Endothelial cell of umbilical vein (primary cell): ENCODE measurements at regions not wholly inside any gene's neighbourhood (a gene's known extent, or its start where the extent isn't known, plus 50 kb on each side); places are given as distances from the start of the nearest gene placed in this dataset.

Experiments used
- BruUV-seq: library from RNA; stranded (reverse); fragments of 400-500 nt; replicated peaks from 2 replicates; lab custom pipeline; 2021; lab: Mats Ljungman, UMichigan
- CTCF ChIA-PET: fragments of 300-600, 350-600 bp; sonication (Branson Sonifier 250); formaldehyde crosslinking; loops from one replicate; lab custom pipeline; 2021; ENCODE audit warnings: antibody characterized with exemption, inconsistent platforms; lab: Charles Lee
- POLR2A ChIA-PET: fragments of 300-600, 350-600 bp; sonication (Branson Sonifier 250); formaldehyde crosslinking; loops from one replicate; lab custom pipeline; 2021; ENCODE audit warnings: antibody characterized with exemption, inconsistent platforms; lab: Charles Lee
- DNase-seq: peaks from one replicate; pipeline ENCODE4 v3.0.0-alpha.2; 2011; ENCODE audit warnings: low read depth, low spot score
- FAIRE-seq: peaks from 2 replicates; lab custom pipeline; 2011; peaks lifted over from hg19 to GRCh38; lab: Jason Lieb, UNC
- H2AFZ ChIP-seq: 2 replicates; pipeline ENCODE4 v1.6.0; 2012; ENCODE audit warnings: low read depth, low read length, control low read depth, inconsistent platforms
- H3K27ac ChIP-seq: 2 replicates; pipeline ENCODE4 v1.5.1; 2011; ENCODE audit warnings: low read depth, mild to moderate bottlenecking, control low read depth, low read length, moderate library complexity; ENCODE audit not compliant: insufficient read depth
- H3K27me3 ChIP-seq, 2 experiments: 2 replicates each; pipeline versions ENCODE4 v1.6.0 to v1.6.1; 2011; ENCODE audit warnings: low read length in 2 of 2, mixed read lengths in 1 of 2; ENCODE audit not compliant: control insufficient read depth in 2 of 2, insufficient read depth in 2 of 2
- H3K36me3 ChIP-seq, 2 experiments: 2 replicates in 1 of 2; 3 replicates in 1 of 2; pipeline ENCODE4 v1.5.1; 2011; ENCODE audit warnings: low read length in 2 of 2, mild to moderate bottlenecking in 1 of 2, moderate library complexity in 1 of 2; ENCODE audit not compliant: control insufficient read depth in 2 of 2, insufficient read depth in 2 of 2; ENCODE audit errors: extremely low read depth in 1 of 2
- H3K4me1 ChIP-seq: 3 replicates; pipeline ENCODE4 v1.5.1; 2011; ENCODE audit warnings: mild to moderate bottlenecking, low read length; ENCODE audit not compliant: control insufficient read depth, insufficient read depth; ENCODE audit errors: extremely low read depth
- H3K4me2 ChIP-seq: 2 replicates; pipeline ENCODE4 v1.6.1; 2011; ENCODE audit warnings: low read length, control low read depth, mixed read lengths; ENCODE audit not compliant: insufficient read depth
- H3K4me3 ChIP-seq, 3 experiments: fragments of 200-600 bp in 1 of 3; sonication (generic), shearing (Covaris generic) in 1 of 3; replicated peaks in 1 of 3; 2 replicates each; pipeline ENCODE4 v1.5.1; 2011 to 2016; ENCODE audit warnings: control low read depth in 3 of 3, low read length in 3 of 3, mild to moderate bottlenecking in 2 of 3, inconsistent platforms in 1 of 3, low read depth in 1 of 3, moderate library complexity in 1 of 3; ENCODE audit not compliant: insufficient read depth in 1 of 3
- H3K79me2 ChIP-seq: 2 replicates; pipeline ENCODE4 v1.6.0; 2012; ENCODE audit warnings: low read length, inconsistent platforms; ENCODE audit not compliant: control insufficient read depth, insufficient read depth
- H3K9ac ChIP-seq: replicated peaks from 2 replicates; pipeline ENCODE3; 2011; ENCODE audit warnings: low read length, control low read depth; ENCODE audit not compliant: insufficient read depth; ENCODE audit errors: extremely low read depth
- H3K9me1 ChIP-seq: replicated peaks from 3 replicates; pipeline ENCODE4 v1.6.0; 2011; ENCODE audit warnings: mild to moderate bottlenecking, low read length; ENCODE audit not compliant: control insufficient read depth, insufficient read depth; ENCODE audit errors: extremely low read depth
- H3K9me3 ChIP-seq: replicated peaks from 2 replicates; pipeline ENCODE4 v1.5.1; 2012; ENCODE audit warnings: low read length, inconsistent platforms; ENCODE audit not compliant: control insufficient read depth, insufficient read depth
- H4K20me1 ChIP-seq: replicated peaks from 2 replicates; pipeline ENCODE3; 2011; ENCODE audit warnings: mild to moderate bottlenecking, low read length; ENCODE audit not compliant: control insufficient read depth, insufficient read depth; ENCODE audit errors: extremely low read depth
- CTCF ChIP-seq, 2 donors: IDR thresholded peaks; 1 replicate in 1 of 2; 2 replicates in 1 of 2; pipeline ENCODE4 v1.5.1; 2011; ENCODE audit warnings: low read length in 2 of 2, mild to moderate bottlenecking in 2 of 2, moderate library complexity in 2 of 2, control low read depth in 1 of 2, inconsistent platforms in 1 of 2, low read depth in 1 of 2; ENCODE audit not compliant: insufficient read depth in 1 of 2; ENCODE audit errors: extremely low read depth in 1 of 2
- EZH2 ChIP-seq: IDR thresholded peaks from 2 replicates; pipeline ENCODE4 v1.6.1; 2012; ENCODE audit warnings: borderline replicate concordance, low read depth, mild to moderate bottlenecking, moderate library complexity, low read length, inconsistent platforms; ENCODE audit not compliant: severe bottlenecking
- FOS ChIP-seq: IDR thresholded peaks from 2 replicates; pipeline ENCODE4 v1.6.1; 2011; ENCODE audit warnings: mild to moderate bottlenecking, low read length, moderate library complexity, borderline replicate concordance; ENCODE audit not compliant: insufficient read depth
- GATA2 ChIP-seq: IDR thresholded peaks from 2 replicates; pipeline ENCODE4 v1.7.0; 2011; ENCODE audit warnings: low read depth, mild to moderate bottlenecking, moderate library complexity, mixed read lengths, low read length; ENCODE audit not compliant: insufficient read length, insufficient read depth
- JUN ChIP-seq: IDR thresholded peaks from 2 replicates; pipeline ENCODE4 v1.6.1; 2011; ENCODE audit warnings: borderline replicate concordance, low read depth; ENCODE audit not compliant: insufficient read length, insufficient read depth
- MAX ChIP-seq: IDR thresholded peaks from 2 replicates; pipeline ENCODE4 v1.6.1; 2011; ENCODE audit not compliant: insufficient read depth, insufficient read length
- MYC ChIP-seq: IDR thresholded peaks from one replicate; pipeline ENCODE4 v1.6.1; 2011; ENCODE audit warnings: mild to moderate bottlenecking, low read depth, low read length
- POLR2A ChIP-seq: IDR thresholded peaks from 2 replicates; pipeline ENCODE4 v1.6.1; 2012; ENCODE audit warnings: low read depth, mild to moderate bottlenecking, control low read depth, low read length
- POLR2AphosphoS5 ChIP-seq: IDR thresholded peaks from 2 replicates; pipeline ENCODE4 v1.6.1; 2012; ENCODE audit warnings: low read depth, mild to moderate bottlenecking, control low read depth, low read length, moderate library complexity; ENCODE audit not compliant: insufficient read depth
- dilution Hi-C: fragments of 300-500 bp; cut with MboI; formaldehyde crosslinking; loops from one replicate; pipeline ENCODE4 v1.15.0; 2019; ENCODE audit warnings: low sequenced_read_pairs; ENCODE audit not compliant: extremely low pct_ligation_motif_present
- intact Hi-C: fragments of 100-400 bp; cut with micrococcal nuclease; formaldehyde crosslinking; loops from one replicate; pipeline ENCODE4 v1.10.0; 2022

- no TSS peak for BruUV-seq
- H3K9me3 ChIP-seq = no peaks in the 10 kb centered on the region
- no peak overlapping the region for H3K4me3 ChIP-seq
- no peaks in the 10 kb centered on the region for H3K36me3 ChIP-seq
- dilution Hi-C loops = no loop called here
- DNase-seq (no peak), FAIRE-seq (no peak)
- ChIA-PET CTCF (no interaction called here), POLR2A (no interaction called here)
- no peak overlapping the region for H3K9ac ChIP-seq
- no peaks in the 10 kb centered on the region for H3K4me1 ChIP-seq
- no peaks in the 10 kb centered on the region for H3K79me2 ChIP-seq
- H3K27me3 ChIP-seq = no peaks in the 10 kb centered on the region
- no peak for TF ChIP-seq MAX
- no peak for TF ChIP-seq GATA2
- no peak for TF ChIP-seq POLR2A
- TF ChIP-seq FOS = no peak
- TF ChIP-seq POLR2AphosphoS5 = no peak
- TF ChIP-seq JUN = no peak
- no peak for TF ChIP-seq EZH2
- TF ChIP-seq CTCF (IDR thresholded peaks at IDR 0.05; ENCODE audit: extremely low read depth in 1 of 2, insufficient read depth in 1 of 2, low read depth in 1 of 2, low read length in 2 of 2) = no peak
- TF ChIP-seq MYC = no peak
- no peaks in the 10 kb centered on the region for H4K20me1 ChIP-seq
- H3K4me2 ChIP-seq = no peak overlapping the region
- no peak overlapping the region for H2AFZ ChIP-seq
- H3K27ac ChIP-seq = no peak overlapping the region
- intact Hi-C loops = no loop called here
- H3K9me1 ChIP-seq = no peaks in the 10 kb centered on the region
Measured at GRCh38 chr2:53366543-53366942, 401.1 kb upstream of the CHAC2 start.
